Upper lobe of left lung (tissue), 6 donors: ENCODE measurements at regions not wholly inside any gene's neighbourhood (a gene's known extent, or its start where the extent isn't known, plus 50 kb on each side); places are given as distances from the start of the nearest gene placed in this dataset.

ENCODE experiments used
- ATAC-seq, 2 donors: fragments of 200-7000 bp; cut with Tn5 transposase; one replicate each; pipeline ENCODE4 v1.9.1; 2022; ENCODE audit warnings: mild to moderate bottlenecking in 2 of 2, moderate library complexity in 2 of 2; ENCODE audit not compliant: low FRiP score in 2 of 2
- DNase-seq, 2 donors: peaks; one replicate each; pipeline ENCODE4 v3.0.0-alpha.2; 2019 to 2020
- H3K27ac ChIP-seq, 4 donors: fragments of 200-600 bp; sonication (generic); one replicate each; pipeline ENCODE4 v1.5.1; 2016 to 2019
- H3K27me3 ChIP-seq, 4 donors: fragments of 200-600 bp; sonication (generic); one replicate each; pipeline ENCODE4 v1.5.1; 2017 to 2019
- H3K36me3 ChIP-seq, 4 donors: fragments of 200-600 bp; sonication (generic); one replicate each; pipeline ENCODE4 v1.5.1; 2016 to 2019
- H3K4me1 ChIP-seq, 4 donors: fragments of 200-600 bp; sonication (generic); one replicate each; pipeline ENCODE4 v1.5.1; 2018 to 2019
- H3K4me3 ChIP-seq, 4 donors: fragments of 200-600 bp; sonication (generic); one replicate each; pipeline ENCODE4 v1.5.1; 2017 to 2019; ENCODE audit warnings: mild to moderate bottlenecking in 2 of 4, moderate library complexity in 1 of 4
- H3K9me3 ChIP-seq, 4 donors: fragments of 200-600 bp; sonication (generic); one replicate each; pipeline ENCODE4 v1.5.1; 2018 to 2019
- CTCF ChIP-seq, 6 experiments: fragments of 450-650 bp in 4 of 6; fragments of 200-600 bp in 2 of 6; sonication (generic) in 2 of 6; IDR thresholded peaks; one replicate each; pipeline ENCODE4 v1.5.1; 2016 to 2019; ENCODE audit warnings: antibody characterized with exemption in 6 of 6
- EP300 ChIP-seq, 4 donors: sonication (generic); formaldehyde crosslinking; IDR thresholded peaks; one replicate each; pipeline ENCODE4 v1.5.1; 2017; ENCODE audit warnings: antibody characterized with exemption in 4 of 4, control low read depth in 2 of 4
- POLR2A ChIP-seq, 4 donors: fragments of 450-650 bp; IDR thresholded peaks; one replicate each; pipeline ENCODE4 v1.5.1; 2016 to 2017; ENCODE audit warnings: antibody characterized with exemption in 4 of 4, mild to moderate bottlenecking in 2 of 4
- POLR2AphosphoS5 ChIP-seq, 2 donors: sonication (generic); formaldehyde crosslinking; IDR thresholded peaks; one replicate each; pipeline ENCODE4 v1.5.1; 2017; ENCODE audit warnings: antibody characterized with exemption in 2 of 2
- WGBS, 2 donors: methylation state at CpG; one replicate each; pipeline ENCODE4 v1.1.5; 2017 to 2018; 5-methylcytosine and 5-hydroxymethylcytosine counted together
- donor health status: DM: no; HTN: no; CAD: no; lungs with moderate emphysema.
- donor health status: DM: no; HTN: yes; CAD: no; lungs with severe emphysema.

DNA sequence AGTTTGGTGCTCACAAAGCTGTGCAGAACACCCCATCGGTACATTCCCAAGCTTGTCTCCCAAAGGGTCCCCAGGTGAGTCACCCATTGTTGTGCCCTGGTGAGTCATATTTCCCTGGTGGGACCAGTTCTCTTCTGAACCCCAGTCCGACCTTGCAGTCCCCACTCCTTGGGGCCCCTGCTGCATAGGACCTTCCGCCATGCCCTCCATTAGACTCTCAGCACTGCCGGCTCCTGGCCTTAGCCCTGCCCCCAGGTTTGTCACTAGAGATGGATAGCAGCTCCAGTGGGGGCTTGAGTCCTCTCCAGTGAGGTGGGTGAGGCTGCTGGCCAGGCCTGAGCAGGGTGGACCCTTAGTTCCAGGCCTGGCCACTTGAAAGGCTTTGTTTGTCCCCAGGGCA is 80.5 kb upstream of the MKI67 start:
- Histone ChIP-seq H3K27me3 (no peaks in the 10 kb centered on the region), H3K36me3 (no peaks in the 10 kb centered on the region), H3K27ac (no peak overlapping the region), H3K4me1 (peaks cover 0 to 16% (median 11%) of the 10 kb centered on the region in 4 donors), H3K9me3 (peaks cover 0 to 4% (median 0%) of the 10 kb centered on the region in 4 donors), H3K4me3 (no peak overlapping the region)
- 84 to 95% methylated on average over 4 of the region's 4 CpGs for WGBS, 2 donors
- DNase-seq (no peak), ATAC-seq (peak in 1 of 2 donors; percentile 35)
- TF ChIP-seq POLR2A (IDR thresholded peaks at IDR 0.05) (no peak), POLR2AphosphoS5 (IDR thresholded peaks at IDR 0.05) (no peak), CTCF (IDR thresholded peaks at IDR 0.05) (no peak), EP300 (IDR thresholded peaks at IDR 0.05) (no peak)

DNA sequence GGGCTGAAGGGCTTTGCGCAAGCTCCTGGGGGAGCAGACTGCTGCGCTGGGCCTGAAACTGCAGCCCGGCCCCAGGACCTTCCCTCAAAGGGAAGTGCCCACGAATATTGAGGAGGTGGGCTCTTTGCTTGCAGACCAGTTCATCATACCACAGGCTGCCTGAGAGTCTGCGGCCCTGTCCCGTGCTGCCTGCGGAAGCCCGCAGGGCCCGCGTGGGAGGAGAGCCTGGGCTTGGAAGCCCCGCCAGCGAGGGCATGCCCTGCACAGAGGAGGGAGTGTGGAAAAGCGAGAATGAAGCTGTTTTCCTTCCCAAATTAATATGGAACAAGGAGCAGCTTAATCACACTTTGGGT is 83.6 kb upstream of the MKI67 start:
- Histone ChIP-seq H3K36me3 (no peaks in the 10 kb centered on the region), H3K27me3 (no peaks in the 10 kb centered on the region), H3K4me1 (peaks cover 0 to 23% (median 13%) of the 10 kb centered on the region in 4 donors), H3K4me3 (peak overlapping the region in 3 of 4 donors; percentile 63 to 90 (median 75)), H3K27ac (peak overlapping the region in 1 of 4 donors; percentile 88), H3K9me3 (no peaks in the 10 kb centered on the region)
- 68 to 83% methylated on average over 13 of the region's 13 CpGs for WGBS, 2 donors
- no peak for ATAC-seq
- DNase-seq: no peak
- TF ChIP-seq EP300 (IDR thresholded peaks at IDR 0.05) (no peak), CTCF (IDR thresholded peaks at IDR 0.05) (no peak), POLR2AphosphoS5 (IDR thresholded peaks at IDR 0.05) (no peak), POLR2A (IDR thresholded peaks at IDR 0.05) (no peak)

GRCh38 chr10:128210215-128211063 is 84.2 kb upstream of the MKI67 start:
- Histone ChIP-seq H3K9me3 (no peaks in the 10 kb centered on the region), H3K27me3 (no peaks in the 10 kb centered on the region), H3K4me1 (peaks cover 0 to 23% (median 13%) of the 10 kb centered on the region in 4 donors), H3K36me3 (no peaks in the 10 kb centered on the region), H3K27ac (peak overlapping the region; percentile 57 to 88 (median 72)), H3K4me3 (peak overlapping the region; percentile 60 to 90 (median 69))
- DNase-seq (peak; percentile 76 to 96), ATAC-seq (peak; percentile 79 to 93)
- peak; percentile 8 to 88 (median 55) for TF ChIP-seq CTCF (IDR thresholded peaks at IDR 0.05)
- no peak for TF ChIP-seq POLR2AphosphoS5 (IDR thresholded peaks at IDR 0.05)
- no peak for TF ChIP-seq EP300 (IDR thresholded peaks at IDR 0.05)
- peak in 2 of 4 donors; percentile 32 to 49 for TF ChIP-seq POLR2A (IDR thresholded peaks at IDR 0.05)
- 0 to 10% methylated on average over 5 to 13 of the region's 91 CpGs for WGBS, 2 donors

- H3K9me3 ChIP-seq: no peaks in the 10 kb centered on the region
- peak overlapping the region in 3 of 4 donors; percentile 63 to 90 (median 75) for H3K4me3 ChIP-seq
- peaks cover 0 to 23% (median 13%) of the 10 kb centered on the region in 4 donors for H3K4me1 ChIP-seq
- WGBS, 2 donors: 47 to 78% methylated on average over 15 to 20 of the region's 25 CpGs
- DNase-seq: no peak
- no peak for TF ChIP-seq POLR2A (IDR thresholded peaks at IDR 0.05)
- no peak for TF ChIP-seq POLR2AphosphoS5 (IDR thresholded peaks at IDR 0.05)
- no peak for TF ChIP-seq EP300 (IDR thresholded peaks at IDR 0.05)
- no peak for TF ChIP-seq CTCF (IDR thresholded peaks at IDR 0.05)
- no peak for ATAC-seq
- peak overlapping the region in 3 of 4 donors; percentile 72 to 88 (median 73) for H3K27ac ChIP-seq
- H3K36me3 ChIP-seq: no peaks in the 10 kb centered on the region
- no peaks in the 10 kb centered on the region for H3K27me3 ChIP-seq
Measured at GRCh38 chr10:128211064-128211504, 84.9 kb upstream of the MKI67 start.
